HCT116 (cell line): ENCODE measurements at regions not wholly inside any gene's neighbourhood (a gene's known extent, or its start where the extent isn't known, plus 50 kb on each side); places are given as distances from the start of the nearest gene placed in this dataset.

ENCODE experiments used
- ATAC-seq: fragments of 200-7000 bp; cut with Tn5 transposase; 2 replicates; pipeline ENCODE4 v1.9.1; 2020; ENCODE audit warnings: mild to moderate bottlenecking, moderate library complexity
- BruUV-seq: library from RNA; stranded (reverse); fragments of 400-500 nt; replicated peaks from 2 replicates; lab custom pipeline; 2021; lab: Mats Ljungman, UMichigan
- CTCF ChIA-PET: fragments of 300-600 bp; sonication (Branson Sonifier 250); formaldehyde crosslinking; loops from one replicate; lab custom pipeline; 2021; ENCODE audit warnings: antibody characterized with exemption; lab: Charles Lee
- POLR2A ChIA-PET: fragments of 300-600, 350-600 bp; sonication (Branson Sonifier 250); formaldehyde crosslinking; loops from one replicate; lab custom pipeline; 2021; ENCODE audit warnings: antibody characterized with exemption; lab: Charles Lee
- RAD21 ChIA-PET, 2 experiments: fragments of 300-600 bp; sonication (Branson Sonifier 250); formaldehyde crosslinking; loops; one replicate each; lab custom pipeline; 2023; ENCODE audit warnings: low total read pairs in 2 of 2; ENCODE audit not compliant: uncharacterized antibody in 2 of 2, unreplicated experiment in 2 of 2, low non-redundant PET in 1 of 2; lab: Charles Lee
- DNase-seq: peaks from one replicate; pipeline ENCODE4 v3.0.0-alpha.2; 2010; ENCODE audit warnings: low read depth, low spot score
- H2AFZ ChIP-seq: fragments of 200-600 bp; shearing (Covaris generic), sonication (generic); 2 replicates; pipeline ENCODE4 v1.6.1; 2017; ENCODE audit warnings: low read depth, mixed run types, mixed read lengths, antibody characterized with exemption, low read length; ENCODE audit not compliant: poor library complexity, severe bottlenecking
- H3K27ac ChIP-seq: 2 replicates; pipeline ENCODE4 v1.5.1; 2012; ENCODE audit warnings: low read depth, low read length
- H3K27me3 ChIP-seq: fragments of 200-600 bp; sonication (generic); 2 replicates; pipeline ENCODE4 v1.6.1; 2016; ENCODE audit warnings: mixed run types, low read length, mixed read lengths; ENCODE audit not compliant: insufficient read depth
- H3K36me3 ChIP-seq, 2 experiments: fragments of 200-500 bp in 1 of 2; fragments of 200-600 bp in 1 of 2; sonication (Bioruptor generic) in 1 of 2; sonication (generic) in 1 of 2; 2 replicates each; pipeline versions ENCODE4 v1.5.1 to v1.6.1; 2014 to 2016; ENCODE audit warnings: low read length in 2 of 2, inconsistent platforms in 1 of 2, mixed read lengths in 1 of 2, mixed run types in 1 of 2; ENCODE audit not compliant: insufficient read depth in 2 of 2, control insufficient read depth in 1 of 2
- H3K4me1 ChIP-seq, 2 experiments: fragments of 200-600 bp in 1 of 2; sonication (generic) in 1 of 2; 2 replicates each; pipeline versions ENCODE4 v1.5.1 to v1.6.1; 2012 to 2017; ENCODE audit warnings: low read length in 2 of 2, inconsistent platforms in 1 of 2, mild to moderate bottlenecking in 1 of 2, mixed read lengths in 1 of 2, mixed run types in 1 of 2, moderate library complexity in 1 of 2; ENCODE audit not compliant: insufficient read depth in 2 of 2, control insufficient read depth in 1 of 2
- H3K4me2 ChIP-seq: fragments of 200-600 bp; sonication (generic); 2 replicates; pipeline ENCODE4 v1.6.1; 2017; ENCODE audit warnings: mixed run types, low read length, mixed read lengths
- H3K4me3 ChIP-seq, 2 experiments: fragments of 200-600 bp in 1 of 2; sonication (generic) in 1 of 2; replicated peaks in 1 of 2; 2 replicates each; pipeline ENCODE4 v1.5.1; 2011 to 2016; ENCODE audit warnings: low read length in 2 of 2, control low read depth in 1 of 2, low read depth in 1 of 2, mild to moderate bottlenecking in 1 of 2, mixed read lengths in 1 of 2, mixed run types in 1 of 2
- H3K79me2 ChIP-seq: fragments of 200-600 bp; sonication (generic); 2 replicates; pipeline ENCODE4 v1.6.1; 2017; ENCODE audit warnings: mild to moderate bottlenecking, mixed run types, low read length, moderate library complexity, mixed read lengths; ENCODE audit not compliant: insufficient read depth
- H3K9ac ChIP-seq: fragments of 200-600 bp; sonication (generic); 2 replicates; pipeline ENCODE4 v1.6.1; 2016; ENCODE audit warnings: low read length, mixed read lengths
- H3K9me2 ChIP-seq: fragments of 200-600 bp; sonication (generic), shearing (Covaris generic); 2 replicates; pipeline ENCODE4 v1.6.1; 2017; ENCODE audit warnings: mixed run types, mild to moderate bottlenecking, moderate library complexity; ENCODE audit not compliant: insufficient read depth
- H3K9me3 ChIP-seq, 2 experiments: fragments of 200-500 bp in 1 of 2; fragments of 200-600 bp in 1 of 2; sonication (Bioruptor generic) in 1 of 2; sonication (generic) in 1 of 2; 2 replicates each; pipeline ENCODE4 v1.6.1; 2014 to 2017; ENCODE audit warnings: low read length in 2 of 2, mixed read lengths in 2 of 2, inconsistent platforms in 1 of 2, low read depth in 1 of 2, mild to moderate bottlenecking in 1 of 2, mixed run types in 1 of 2, moderate library complexity in 1 of 2; ENCODE audit not compliant: control insufficient read depth in 1 of 2, insufficient read depth in 1 of 2
- H4K20me1 ChIP-seq: fragments of 200-600 bp; sonication (generic), shearing (Covaris generic); 2 replicates; pipeline ENCODE4 v1.6.1; 2017; ENCODE audit warnings: mixed run types, mild to moderate bottlenecking, moderate library complexity; ENCODE audit not compliant: insufficient read depth
- CBX3 ChIP-seq: IDR thresholded peaks from 2 replicates; pipeline ENCODE4 v1.6.1; 2012; ENCODE audit warnings: low read depth
- CEBPB ChIP-seq: IDR thresholded peaks from 2 replicates; pipeline ENCODE4 v1.6.1; 2012; ENCODE audit warnings: low read depth
- EGR1 ChIP-seq: IDR thresholded peaks from 2 replicates; pipeline ENCODE4 v1.6.1; 2012; ENCODE audit warnings: low read depth
- ELF1 ChIP-seq: IDR thresholded peaks from 2 replicates; pipeline ENCODE4 v1.6.1; 2012; ENCODE audit warnings: low read depth, borderline replicate concordance
- EZH2phosphoT487 ChIP-seq: fragments of 200-600 bp; IDR thresholded peaks from 2 replicates; pipeline ENCODE4 v1.6.1; 2018; ENCODE audit warnings: antibody characterized with exemption, borderline replicate concordance
- FOSL1 ChIP-seq: IDR thresholded peaks from 2 replicates; pipeline ENCODE4 v1.6.1; 2012; ENCODE audit warnings: low read depth
- POLR2A ChIP-seq: IDR thresholded peaks from 2 replicates; pipeline ENCODE4 v1.7.0; 2011; ENCODE audit warnings: borderline replicate concordance; ENCODE audit not compliant: insufficient read depth, insufficient read length; ENCODE audit errors: extremely low read depth
- SIN3A ChIP-seq: IDR thresholded peaks from 2 replicates; pipeline ENCODE4 v1.6.1; 2012; ENCODE audit warnings: low read depth
- SRF ChIP-seq: IDR thresholded peaks from 2 replicates; pipeline ENCODE4 v1.6.1; 2012; ENCODE audit warnings: low read depth
- TCF7L2 ChIP-seq: IDR thresholded peaks from 2 replicates; pipeline ENCODE4 v1.7.0; 2011; ENCODE audit warnings: borderline replicate concordance, inconsistent platforms; ENCODE audit not compliant: insufficient read depth, insufficient read length; ENCODE audit errors: extremely low read depth
- ZFX ChIP-seq: fragments of 450-650 bp; IDR thresholded peaks from 2 replicates; pipeline ENCODE4 v1.6.1; 2017
- ZNF274 ChIP-seq: fragments of 200-500 bp; sonication (Bioruptor generic); IDR thresholded peaks from 2 replicates; pipeline ENCODE4 v1.6.1; 2014; ENCODE audit warnings: mild to moderate bottlenecking, low read depth, low read length, inconsistent platforms
- intact Hi-C: fragments of 100-400 bp; cut with micrococcal nuclease; formaldehyde crosslinking; loops from 2 replicates; pipeline ENCODE4 v1.10.0; 2022
- TF ChIP-seq, protein P1 (sequence below), 3 experiments: fragments of 200-600 bp in 1 of 3; sonication (generic) in 1 of 3; IDR thresholded peaks in 2 of 3; conservative IDR thresholded peaks in 1 of 3; 2 replicates each; pipeline ENCODE4 v1.5.1; 2012 to 2017; ENCODE audit warnings: low read depth in 2 of 3, low read length in 2 of 3, antibody characterized with exemption in 1 of 3, borderline replicate concordance in 1 of 3, control low read depth in 1 of 3, mild to moderate bottlenecking in 1 of 3, mixed read lengths in 1 of 3, mixed run types in 1 of 3, moderate library complexity in 1 of 3; ENCODE audit not compliant: insufficient read depth in 1 of 3
- TF ChIP-seq, protein P2 (sequence below): IDR thresholded peaks from 2 replicates; pipeline ENCODE4 v1.6.1; 2012; ENCODE audit warnings: low read depth

DNA sequence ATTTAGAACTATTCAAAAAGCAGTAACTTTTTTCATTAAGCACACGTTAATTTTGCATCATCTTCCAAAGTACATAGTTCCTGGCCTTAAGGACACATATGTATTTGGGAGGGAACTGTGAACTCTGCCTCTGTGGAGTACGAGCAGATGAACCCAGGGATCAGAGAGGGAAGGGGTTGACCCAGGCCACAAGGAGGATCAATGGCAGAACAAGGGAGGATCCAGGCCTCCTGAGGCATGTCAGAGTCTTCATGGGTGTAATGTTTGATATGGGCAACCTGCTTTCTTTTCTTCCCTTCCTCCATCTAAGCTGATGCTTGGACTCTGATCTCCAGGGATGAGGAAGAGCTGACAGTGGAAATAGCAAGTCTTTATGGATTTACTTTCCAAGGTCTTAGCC is 164.0 kb downstream of the SH2D4B start:
- ChIA-PET POLR2A (no interaction called here), CTCF (no interaction called here), RAD21 (no interaction called here)
- Histone ChIP-seq H3K4me3 (no peak overlapping the region), H3K36me3 (no peaks in the 10 kb centered on the region), H3K4me2 (no peak overlapping the region), H3K4me1 (no peaks in the 10 kb centered on the region), H3K27ac (no peak overlapping the region), H3K9me3 (no peaks in the 10 kb centered on the region), H3K27me3 (peaks cover 3% of the 10 kb centered on the region), H2AFZ (no peak overlapping the region), H4K20me1 (no peaks in the 10 kb centered on the region), H3K79me2 (no peaks in the 10 kb centered on the region), H3K9ac (no peak overlapping the region), H3K9me2 (no peaks in the 10 kb centered on the region)
- no peak for DNase-seq
- intact Hi-C loops: no loop called here
- ATAC-seq: no peak
- no peak for TF ChIP-seq ELF1
- TF ChIP-seq, protein P1, sequence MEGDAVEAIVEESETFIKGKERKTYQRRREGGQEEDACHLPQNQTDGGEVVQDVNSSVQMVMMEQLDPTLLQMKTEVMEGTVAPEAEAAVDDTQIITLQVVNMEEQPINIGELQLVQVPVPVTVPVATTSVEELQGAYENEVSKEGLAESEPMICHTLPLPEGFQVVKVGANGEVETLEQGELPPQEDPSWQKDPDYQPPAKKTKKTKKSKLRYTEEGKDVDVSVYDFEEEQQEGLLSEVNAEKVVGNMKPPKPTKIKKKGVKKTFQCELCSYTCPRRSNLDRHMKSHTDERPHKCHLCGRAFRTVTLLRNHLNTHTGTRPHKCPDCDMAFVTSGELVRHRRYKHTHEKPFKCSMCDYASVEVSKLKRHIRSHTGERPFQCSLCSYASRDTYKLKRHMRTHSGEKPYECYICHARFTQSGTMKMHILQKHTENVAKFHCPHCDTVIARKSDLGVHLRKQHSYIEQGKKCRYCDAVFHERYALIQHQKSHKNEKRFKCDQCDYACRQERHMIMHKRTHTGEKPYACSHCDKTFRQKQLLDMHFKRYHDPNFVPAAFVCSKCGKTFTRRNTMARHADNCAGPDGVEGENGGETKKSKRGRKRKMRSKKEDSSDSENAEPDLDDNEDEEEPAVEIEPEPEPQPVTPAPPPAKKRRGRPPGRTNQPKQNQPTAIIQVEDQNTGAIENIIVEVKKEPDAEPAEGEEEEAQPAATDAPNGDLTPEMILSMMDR (IDR thresholded peaks at IDR 0.05 in 2 of 3, conservative IDR thresholded peaks at IDR 0.05 in 1 of 3; ENCODE audit: borderline replicate concordance in 1 of 3, insufficient read depth in 1 of 3, low read depth in 2 of 3, low read length in 2 of 3): no peak
- TF ChIP-seq, protein P2, sequence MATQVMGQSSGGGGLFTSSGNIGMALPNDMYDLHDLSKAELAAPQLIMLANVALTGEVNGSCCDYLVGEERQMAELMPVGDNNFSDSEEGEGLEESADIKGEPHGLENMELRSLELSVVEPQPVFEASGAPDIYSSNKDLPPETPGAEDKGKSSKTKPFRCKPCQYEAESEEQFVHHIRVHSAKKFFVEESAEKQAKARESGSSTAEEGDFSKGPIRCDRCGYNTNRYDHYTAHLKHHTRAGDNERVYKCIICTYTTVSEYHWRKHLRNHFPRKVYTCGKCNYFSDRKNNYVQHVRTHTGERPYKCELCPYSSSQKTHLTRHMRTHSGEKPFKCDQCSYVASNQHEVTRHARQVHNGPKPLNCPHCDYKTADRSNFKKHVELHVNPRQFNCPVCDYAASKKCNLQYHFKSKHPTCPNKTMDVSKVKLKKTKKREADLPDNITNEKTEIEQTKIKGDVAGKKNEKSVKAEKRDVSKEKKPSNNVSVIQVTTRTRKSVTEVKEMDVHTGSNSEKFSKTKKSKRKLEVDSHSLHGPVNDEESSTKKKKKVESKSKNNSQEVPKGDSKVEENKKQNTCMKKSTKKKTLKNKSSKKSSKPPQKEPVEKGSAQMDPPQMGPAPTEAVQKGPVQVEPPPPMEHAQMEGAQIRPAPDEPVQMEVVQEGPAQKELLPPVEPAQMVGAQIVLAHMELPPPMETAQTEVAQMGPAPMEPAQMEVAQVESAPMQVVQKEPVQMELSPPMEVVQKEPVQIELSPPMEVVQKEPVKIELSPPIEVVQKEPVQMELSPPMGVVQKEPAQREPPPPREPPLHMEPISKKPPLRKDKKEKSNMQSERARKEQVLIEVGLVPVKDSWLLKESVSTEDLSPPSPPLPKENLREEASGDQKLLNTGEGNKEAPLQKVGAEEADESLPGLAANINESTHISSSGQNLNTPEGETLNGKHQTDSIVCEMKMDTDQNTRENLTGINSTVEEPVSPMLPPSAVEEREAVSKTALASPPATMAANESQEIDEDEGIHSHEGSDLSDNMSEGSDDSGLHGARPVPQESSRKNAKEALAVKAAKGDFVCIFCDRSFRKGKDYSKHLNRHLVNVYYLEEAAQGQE: no peak
- TF ChIP-seq EZH2phosphoT487: no peak
- no peak for TF ChIP-seq POLR2A
- no peak for TF ChIP-seq ZFX
- no peak for TF ChIP-seq SIN3A
- TF ChIP-seq CBX3: no peak
- no peak for TF ChIP-seq CEBPB
- TF ChIP-seq SRF: no peak
- no peak for TF ChIP-seq ZNF274
- no peak for TF ChIP-seq FOSL1
- TF ChIP-seq EGR1: no peak
- TF ChIP-seq TCF7L2: no peak
- BruUV-seq: no TSS peak
